Breast epithelium (tissue), 3 donors: ENCODE measurements at regions not wholly inside any gene's neighbourhood (a gene's known extent, or its start where the extent isn't known, plus 50 kb on each side); places are given as distances from the start of the nearest gene placed in this dataset.

Experiments
- POLR2A ChIP-seq: fragments of 450-650 bp; IDR thresholded peaks from one replicate; pipeline ENCODE4 v1.6.1; 2016; ENCODE audit warnings: antibody characterized with exemption, mild to moderate bottlenecking, moderate library complexity
- TF ChIP-seq, protein P1 (sequence below), 3 donors: fragments of 450-650 bp; IDR thresholded peaks; one replicate each; pipeline ENCODE4 v1.5.1; 2016 to 2017; ENCODE audit warnings: antibody characterized with exemption in 3 of 3, mild to moderate bottlenecking in 3 of 3, moderate library complexity in 3 of 3

DNA sequence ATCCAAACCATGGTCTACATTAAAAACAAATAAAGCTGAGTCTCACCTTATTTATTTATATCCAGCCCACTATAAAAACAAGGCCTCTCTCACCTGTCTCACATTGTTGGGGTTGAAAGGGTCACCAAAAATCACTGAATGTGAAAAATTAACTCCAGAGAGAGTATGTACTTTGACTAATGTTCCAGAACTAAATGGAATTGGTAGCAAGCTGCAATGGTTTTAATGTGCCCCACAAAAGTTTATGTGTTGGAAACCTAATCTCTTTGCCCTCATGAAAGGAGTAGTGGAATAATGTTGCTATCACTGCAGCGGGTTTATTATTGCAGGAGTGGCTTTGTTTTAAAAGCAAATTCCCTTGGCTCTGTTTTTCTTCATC lies 230.3 kb downstream of the LTN1 start:
- TF ChIP-seq, protein P1, sequence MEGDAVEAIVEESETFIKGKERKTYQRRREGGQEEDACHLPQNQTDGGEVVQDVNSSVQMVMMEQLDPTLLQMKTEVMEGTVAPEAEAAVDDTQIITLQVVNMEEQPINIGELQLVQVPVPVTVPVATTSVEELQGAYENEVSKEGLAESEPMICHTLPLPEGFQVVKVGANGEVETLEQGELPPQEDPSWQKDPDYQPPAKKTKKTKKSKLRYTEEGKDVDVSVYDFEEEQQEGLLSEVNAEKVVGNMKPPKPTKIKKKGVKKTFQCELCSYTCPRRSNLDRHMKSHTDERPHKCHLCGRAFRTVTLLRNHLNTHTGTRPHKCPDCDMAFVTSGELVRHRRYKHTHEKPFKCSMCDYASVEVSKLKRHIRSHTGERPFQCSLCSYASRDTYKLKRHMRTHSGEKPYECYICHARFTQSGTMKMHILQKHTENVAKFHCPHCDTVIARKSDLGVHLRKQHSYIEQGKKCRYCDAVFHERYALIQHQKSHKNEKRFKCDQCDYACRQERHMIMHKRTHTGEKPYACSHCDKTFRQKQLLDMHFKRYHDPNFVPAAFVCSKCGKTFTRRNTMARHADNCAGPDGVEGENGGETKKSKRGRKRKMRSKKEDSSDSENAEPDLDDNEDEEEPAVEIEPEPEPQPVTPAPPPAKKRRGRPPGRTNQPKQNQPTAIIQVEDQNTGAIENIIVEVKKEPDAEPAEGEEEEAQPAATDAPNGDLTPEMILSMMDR (IDR thresholded peaks at IDR 0.05) = no peak
- no peak for TF ChIP-seq POLR2A
